CD4-positive, CD25-positive, alpha-beta regulatory T cell (primary cell): ENCODE measurements at regions not wholly inside any gene's neighbourhood (a gene's known extent, or its start where the extent isn't known, plus 50 kb on each side); places are given as distances from the start of the nearest gene placed in this dataset.
A peak's percentile ranks its signal among the peaks of the same experiment; 100 is the strongest.
"Not testable (repeated sequence)": the region's sequence is repeated elsewhere in the genome, so short reads cannot be mapped to it uniquely, and the experiment has no call there.

Experiments used
- ATAC-seq, 2 donors: fragments of 150-1000 bp; cut with Tn5 transposase; one replicate each; pipeline ENCODE4 v1.10.0; 2021; ENCODE audit warnings: low read depth in 2 of 2, moderate number of reproducible peaks in 2 of 2, moderate library complexity in 1 of 2
- DNase-seq, 3 donors: peaks; one replicate each; pipeline versions ENCODE4 v3.0.0 to v3.0.0-alpha.2; 2012 to 2022; ENCODE audit warnings: mixed read lengths in 1 of 3
- H3K27ac ChIP-seq: one replicate; pipeline ENCODE4 v1.7.0; 2013; ENCODE audit warnings: mild to moderate bottlenecking, low read length; ENCODE audit not compliant: insufficient read depth, poor library complexity, severe bottlenecking
- H3K27me3 ChIP-seq: one replicate; pipeline ENCODE4 v1.7.0; 2013; ENCODE audit warnings: low read length; ENCODE audit not compliant: control insufficient read depth, insufficient read depth
- H3K36me3 ChIP-seq: one replicate; pipeline ENCODE4 v1.7.0; 2013; ENCODE audit warnings: mild to moderate bottlenecking, low read length, moderate library complexity; ENCODE audit not compliant: control insufficient read depth, insufficient read depth
- H3K4me1 ChIP-seq: 2 replicates; pipeline ENCODE4 v1.7.0; 2013; ENCODE audit warnings: mild to moderate bottlenecking, low read length; ENCODE audit not compliant: insufficient read depth, control insufficient read depth, poor library complexity, severe bottlenecking
- H3K4me3 ChIP-seq: one replicate; pipeline ENCODE4 v1.7.0; 2013; ENCODE audit warnings: low read depth, mild to moderate bottlenecking, low read length, moderate library complexity
- H3K9me3 ChIP-seq, 2 experiments: 1 replicate in 1 of 2; 2 replicates in 1 of 2; pipeline ENCODE4 v1.7.0; 2013; ENCODE audit warnings: low read length in 2 of 2, mild to moderate bottlenecking in 1 of 2, moderate library complexity in 1 of 2; ENCODE audit not compliant: control insufficient read depth in 2 of 2
- H3K27ac Mint-ChIP-seq, 3 donors: one replicate each; pipeline ENCODE4 v1.8.0; 2020 to 2022; ENCODE audit warnings: mild to moderate bottlenecking in 3 of 3, mixed read lengths in 3 of 3, moderate library complexity in 2 of 3
- H3K27me3 Mint-ChIP-seq: one replicate; pipeline ENCODE4 v1.8.0; 2022; ENCODE audit warnings: mild to moderate bottlenecking, mixed read lengths
- H3K36me3 Mint-ChIP-seq: one replicate; pipeline ENCODE4 v1.8.0; 2020; ENCODE audit warnings: mixed read lengths
- H3K4me1 Mint-ChIP-seq, 4 donors: one replicate each; pipeline ENCODE4 v1.8.0; 2020 to 2022; ENCODE audit warnings: mixed read lengths in 4 of 4, mild to moderate bottlenecking in 1 of 4
- H3K4me3 Mint-ChIP-seq, 4 donors: one replicate each; pipeline ENCODE4 v1.8.0; 2020 to 2022; ENCODE audit warnings: mild to moderate bottlenecking in 4 of 4, mixed read lengths in 4 of 4, moderate library complexity in 3 of 4
- H3K9me3 Mint-ChIP-seq, 7 donors: one replicate each; pipeline ENCODE4 v1.8.0; 2020 to 2022; ENCODE audit warnings: mixed read lengths in 7 of 7, mild to moderate bottlenecking in 3 of 7, moderate library complexity in 2 of 7

DNA sequence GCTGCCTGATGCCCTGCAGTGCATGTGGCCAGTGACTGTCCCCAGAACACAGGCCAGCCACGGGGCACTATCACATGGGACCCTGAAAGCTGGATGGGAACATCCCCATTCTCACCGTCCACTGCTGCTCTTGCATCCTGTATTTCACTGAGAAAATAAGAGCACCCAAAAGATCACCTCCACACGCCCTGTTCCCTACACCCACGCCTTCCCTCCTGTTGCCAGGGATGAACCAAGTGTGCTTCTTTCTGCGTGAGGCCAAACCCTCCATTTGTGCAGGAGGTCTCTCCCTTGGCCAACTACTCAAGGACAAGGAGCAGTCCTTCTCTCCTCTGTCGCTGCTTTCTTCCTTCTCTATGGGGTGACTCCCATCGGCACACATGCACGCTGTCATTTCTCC is 118.3 kb downstream of the LRRC37A3 start:
- H3K4me3 ChIP-seq, H3K4me1 ChIP-seq, H3K27ac ChIP-seq, DNase-seq, H3K4me1 Mint-ChIP-seq, H3K9me3 ChIP-seq, H3K4me3 Mint-ChIP-seq, H3K27me3 Mint-ChIP-seq, H3K27ac Mint-ChIP-seq, H3K9me3 Mint-ChIP-seq, H3K27me3 ChIP-seq, H3K36me3 ChIP-seq, ATAC-seq: not testable (repeated sequence)
- peaks cover 21% of the 10 kb centered on the region for H3K36me3 Mint-ChIP-seq

DNA sequence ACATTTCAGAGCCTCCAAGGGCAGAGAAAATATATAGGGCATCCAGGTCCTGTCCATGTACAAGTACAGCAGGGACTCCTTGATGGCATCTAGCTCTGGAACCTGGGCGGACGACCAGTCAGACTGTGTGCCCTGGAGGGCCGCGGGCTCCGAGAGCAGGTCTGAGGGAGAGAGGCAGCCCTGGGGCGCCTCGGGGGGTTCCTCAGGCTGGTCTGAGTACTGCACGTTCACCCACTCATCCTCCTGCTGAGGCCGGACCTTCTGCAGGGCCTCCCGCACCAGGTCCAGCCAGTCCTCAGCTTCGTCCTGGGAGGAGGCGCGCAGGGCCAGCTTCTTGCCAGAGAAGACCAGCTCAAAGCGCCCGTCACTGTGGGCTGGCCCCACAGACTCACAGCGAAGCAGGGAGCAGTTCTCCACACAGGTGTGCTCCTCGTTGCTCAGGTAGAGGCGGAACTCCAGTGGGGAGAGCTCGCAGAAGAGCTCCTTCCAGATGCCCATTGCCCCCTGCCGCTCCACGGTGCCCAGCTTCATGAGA is 118.8 kb downstream of the LRRC37A3 start:
- not testable (repeated sequence) for H3K9me3 ChIP-seq, H3K27ac Mint-ChIP-seq, H3K36me3 ChIP-seq, H3K4me3 ChIP-seq, H3K4me1 ChIP-seq, H3K27ac ChIP-seq, ATAC-seq, H3K9me3 Mint-ChIP-seq, H3K4me3 Mint-ChIP-seq, H3K27me3 Mint-ChIP-seq, H3K4me1 Mint-ChIP-seq, DNase-seq, H3K27me3 ChIP-seq
- H3K36me3 Mint-ChIP-seq: peaks cover 18% of the 10 kb centered on the region

DNA sequence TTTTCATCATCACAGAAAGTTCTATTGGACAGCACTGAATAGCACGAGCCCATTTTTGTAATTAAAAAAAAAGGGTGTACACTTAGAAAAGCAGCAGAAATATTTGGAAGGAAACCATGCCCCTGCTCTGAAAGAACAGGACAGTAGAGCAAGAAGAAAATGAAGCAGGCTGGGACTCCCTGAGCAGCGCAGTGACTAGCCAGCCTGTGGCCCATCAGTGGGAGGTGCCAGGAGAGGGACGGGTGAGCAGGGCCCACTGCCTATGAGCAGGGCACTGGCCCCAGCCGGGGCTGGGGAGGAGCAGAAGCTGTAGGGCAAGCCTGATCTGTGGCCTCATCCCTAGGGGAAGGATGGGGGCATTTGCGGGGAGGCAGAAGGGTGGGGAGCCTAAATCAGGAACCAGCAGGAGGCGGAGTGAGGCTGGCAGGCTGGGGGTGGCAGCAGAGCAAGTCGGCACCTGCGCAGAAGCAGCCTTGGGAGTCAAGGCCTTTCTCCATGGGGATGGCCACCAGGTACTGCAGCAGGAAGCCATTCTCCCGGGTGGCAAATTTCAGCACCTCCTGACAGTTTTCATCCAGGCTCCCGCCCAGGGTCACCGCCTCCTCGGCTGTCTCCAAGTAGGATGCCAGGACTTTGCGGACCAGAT is 119.6 kb downstream of the LRRC37A3 start:
- H3K36me3 Mint-ChIP-seq: peaks cover 18% of the 10 kb centered on the region
- not testable (repeated sequence) for H3K4me1 ChIP-seq, H3K4me3 ChIP-seq, H3K27me3 Mint-ChIP-seq, H3K9me3 Mint-ChIP-seq, DNase-seq, H3K27ac Mint-ChIP-seq, H3K27ac ChIP-seq, ATAC-seq, H3K4me1 Mint-ChIP-seq, H3K27me3 ChIP-seq, H3K4me3 Mint-ChIP-seq, H3K9me3 ChIP-seq, H3K36me3 ChIP-seq

GRCh38 chr17:64798961-64799360 is 120.3 kb downstream of the LRRC37A3 start:
- Mint-ChIP-seq H3K36me3 (peaks cover 18% of the 10 kb centered on the region), H3K27ac (peak overlapping the region in 1 of 3 donors; percentile 38), H3K4me3 (peak overlapping the region in 1 of 4 donors; percentile 21)
- H3K27ac ChIP-seq, H3K27me3 Mint-ChIP-seq, H3K4me1 ChIP-seq, DNase-seq, H3K4me1 Mint-ChIP-seq, H3K9me3 Mint-ChIP-seq, H3K27me3 ChIP-seq, H3K4me3 ChIP-seq, ATAC-seq, H3K36me3 ChIP-seq, H3K9me3 ChIP-seq: not testable (repeated sequence)

DNA sequence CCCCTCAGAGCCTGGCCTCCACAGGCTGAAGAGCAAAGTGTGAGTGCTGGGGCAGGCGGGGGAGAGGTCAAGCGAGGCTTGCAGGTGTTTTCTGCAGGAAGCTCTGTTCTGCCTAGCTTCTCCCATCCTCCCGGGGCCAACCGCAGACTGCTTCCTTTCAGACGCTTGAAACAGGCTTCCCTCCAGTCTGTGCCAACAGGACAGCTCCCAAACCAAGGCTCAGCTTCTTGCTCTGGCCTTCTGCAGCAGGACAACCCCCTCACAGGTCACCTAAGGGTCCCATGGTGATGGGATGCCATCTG is 120.8 kb downstream of the LRRC37A3 start:
- not testable (repeated sequence) for H3K27ac ChIP-seq, H3K27me3 Mint-ChIP-seq, H3K4me3 ChIP-seq, H3K4me1 ChIP-seq, H3K27me3 ChIP-seq, DNase-seq, H3K4me1 Mint-ChIP-seq, H3K9me3 ChIP-seq, H3K36me3 ChIP-seq, H3K4me3 Mint-ChIP-seq, ATAC-seq, H3K9me3 Mint-ChIP-seq
- Mint-ChIP-seq H3K36me3 (peaks cover 18% of the 10 kb centered on the region), H3K27ac (peak overlapping the region in 1 of 3 donors; percentile 38)

GRCh38 chr17:64797746-64798488 is 121.4 kb downstream of the LRRC37A3 start:
- not testable (repeated sequence) for DNase-seq, H3K9me3 Mint-ChIP-seq, H3K27me3 Mint-ChIP-seq, H3K36me3 ChIP-seq, H3K4me3 ChIP-seq, H3K4me1 ChIP-seq, H3K4me3 Mint-ChIP-seq, H3K27ac ChIP-seq, H3K9me3 ChIP-seq, H3K27ac Mint-ChIP-seq, ATAC-seq, H3K27me3 ChIP-seq
- Mint-ChIP-seq H3K4me1 (peaks cover 0 to 12% (median 7%) of the 10 kb centered on the region in 4 donors), H3K36me3 (peaks cover 14% of the 10 kb centered on the region)

DNA sequence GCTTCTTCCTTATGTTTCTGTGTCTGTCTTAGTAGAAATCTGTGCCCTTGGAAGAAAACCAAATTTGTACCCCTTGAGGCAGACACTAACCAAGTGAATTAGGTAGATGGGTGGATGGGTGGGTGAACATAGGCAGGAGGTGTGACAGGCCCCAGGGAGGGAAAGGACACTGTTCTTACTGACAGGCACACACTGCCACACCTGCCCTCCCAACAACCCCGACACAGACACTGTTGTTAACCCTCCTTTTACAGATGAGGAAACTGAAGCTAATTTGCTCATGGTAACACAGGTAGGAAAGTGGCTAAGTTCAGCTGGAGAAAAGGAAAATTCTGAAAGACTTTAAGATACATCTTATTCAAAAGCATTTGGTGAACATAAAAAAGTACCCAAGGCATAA is 123.9 kb downstream of the LRRC37A3 start:
- DNase-seq, H3K27ac ChIP-seq, H3K36me3 Mint-ChIP-seq, H3K27me3 ChIP-seq, H3K4me3 ChIP-seq, H3K9me3 ChIP-seq, H3K9me3 Mint-ChIP-seq, H3K4me1 ChIP-seq, ATAC-seq, H3K4me3 Mint-ChIP-seq, H3K27me3 Mint-ChIP-seq, H3K36me3 ChIP-seq: not testable (repeated sequence)
- peaks cover 0 to 18% (median 8%) of the 10 kb centered on the region in 4 donors for H3K4me1 Mint-ChIP-seq
- peak overlapping the region in 1 of 3 donors; percentile 67 for H3K27ac Mint-ChIP-seq
